Nephron progenitor cell (in vitro differentiated cells): ENCODE measurements at regions not wholly inside any gene's neighbourhood (a gene's known extent, or its start where the extent isn't known, plus 50 kb on each side); places are given as distances from the start of the nearest gene placed in this dataset.

Source experiments
- DNase-seq: peaks from one replicate; pipeline ENCODE4 v3.0.0; 2021
- H3K27ac Mint-ChIP-seq: 2 replicates; pipeline ENCODE4 v1.8.0; 2021; ENCODE audit warnings: mild to moderate bottlenecking, moderate library complexity, mixed read lengths
- H3K27me3 Mint-ChIP-seq: 2 replicates; pipeline ENCODE4 v1.8.0; 2021; ENCODE audit warnings: mild to moderate bottlenecking, low read depth, mixed read lengths; ENCODE audit not compliant: poor library complexity
- H3K36me3 Mint-ChIP-seq: 2 replicates; pipeline ENCODE4 v1.8.0; 2021; ENCODE audit warnings: low read depth, mixed read lengths
- H3K4me1 Mint-ChIP-seq: 2 replicates; pipeline ENCODE4 v1.8.0; 2021; ENCODE audit warnings: mixed read lengths
- H3K4me3 Mint-ChIP-seq: 2 replicates; pipeline ENCODE4 v1.8.0; 2021; ENCODE audit warnings: mild to moderate bottlenecking, moderate library complexity, mixed read lengths
- H3K9me3 Mint-ChIP-seq: 2 replicates; pipeline ENCODE4 v1.8.0; 2021; ENCODE audit warnings: mild to moderate bottlenecking, moderate library complexity, mixed read lengths
- TF ChIP-seq, protein P1 (sequence below): fragments of 200-600 bp; sonication (generic); IDR thresholded peaks from 2 replicates; pipeline ENCODE4 v1.5.0; 2021; ENCODE audit warnings: antibody characterized with exemption

DNA sequence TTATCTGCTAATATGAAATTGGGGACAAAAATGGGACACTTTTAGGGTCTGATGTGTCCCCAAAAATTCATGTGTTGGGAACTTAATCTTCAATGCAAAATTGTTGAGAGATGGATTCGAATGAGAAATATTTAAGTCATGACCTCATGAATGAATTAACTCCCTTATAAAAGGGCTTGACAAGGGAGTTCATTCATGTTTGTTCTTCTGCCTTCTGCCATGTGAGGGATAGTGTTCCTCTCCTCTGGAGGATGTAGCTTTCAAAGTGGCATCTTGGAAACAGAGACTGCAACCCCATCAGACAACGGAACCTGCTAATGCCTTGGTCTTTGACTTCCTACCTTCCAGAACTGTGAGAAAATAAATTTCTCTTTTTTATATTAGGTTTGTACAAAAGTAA lies 89.2 kb upstream of the LINC00305 start:
- H3K27ac Mint-ChIP-seq: no peak overlapping the region
- peaks cover 2% of the 10 kb centered on the region for H3K27me3 Mint-ChIP-seq
- TF ChIP-seq, protein P1, sequence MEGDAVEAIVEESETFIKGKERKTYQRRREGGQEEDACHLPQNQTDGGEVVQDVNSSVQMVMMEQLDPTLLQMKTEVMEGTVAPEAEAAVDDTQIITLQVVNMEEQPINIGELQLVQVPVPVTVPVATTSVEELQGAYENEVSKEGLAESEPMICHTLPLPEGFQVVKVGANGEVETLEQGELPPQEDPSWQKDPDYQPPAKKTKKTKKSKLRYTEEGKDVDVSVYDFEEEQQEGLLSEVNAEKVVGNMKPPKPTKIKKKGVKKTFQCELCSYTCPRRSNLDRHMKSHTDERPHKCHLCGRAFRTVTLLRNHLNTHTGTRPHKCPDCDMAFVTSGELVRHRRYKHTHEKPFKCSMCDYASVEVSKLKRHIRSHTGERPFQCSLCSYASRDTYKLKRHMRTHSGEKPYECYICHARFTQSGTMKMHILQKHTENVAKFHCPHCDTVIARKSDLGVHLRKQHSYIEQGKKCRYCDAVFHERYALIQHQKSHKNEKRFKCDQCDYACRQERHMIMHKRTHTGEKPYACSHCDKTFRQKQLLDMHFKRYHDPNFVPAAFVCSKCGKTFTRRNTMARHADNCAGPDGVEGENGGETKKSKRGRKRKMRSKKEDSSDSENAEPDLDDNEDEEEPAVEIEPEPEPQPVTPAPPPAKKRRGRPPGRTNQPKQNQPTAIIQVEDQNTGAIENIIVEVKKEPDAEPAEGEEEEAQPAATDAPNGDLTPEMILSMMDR: no peak
- no peak overlapping the region for H3K4me3 Mint-ChIP-seq
- peaks cover 14% of the 10 kb centered on the region for H3K4me1 Mint-ChIP-seq
- no peaks in the 10 kb centered on the region for H3K36me3 Mint-ChIP-seq
- H3K9me3 Mint-ChIP-seq: peaks cover 8% of the 10 kb centered on the region
- no peak for DNase-seq

- Mint-ChIP-seq H3K27me3 (peaks cover 5% of the 10 kb centered on the region), H3K36me3 (no peaks in the 10 kb centered on the region), H3K27ac (no peak overlapping the region), H3K4me3 (no peak overlapping the region), H3K4me1 (no peaks in the 10 kb centered on the region), H3K9me3 (peaks cover 43% of the 10 kb centered on the region)
- DNase-seq: no peak
- TF ChIP-seq, protein P1: no peak
These were observed 85.4 kb upstream of the LINC00305 start for GRCh38 chr18:64234321-64234720.

GRCh38 chr18:64233851-64234250 lies 85.0 kb upstream of the LINC00305 start:
- H3K4me1 Mint-ChIP-seq: no peaks in the 10 kb centered on the region
- no peak overlapping the region for H3K27ac Mint-ChIP-seq
- H3K27me3 Mint-ChIP-seq: peaks cover 5% of the 10 kb centered on the region
- H3K9me3 Mint-ChIP-seq: peaks cover 43% of the 10 kb centered on the region
- no peak overlapping the region for H3K4me3 Mint-ChIP-seq
- no peaks in the 10 kb centered on the region for H3K36me3 Mint-ChIP-seq
- TF ChIP-seq, protein P1: no peak
- DNase-seq: no peak

DNA sequence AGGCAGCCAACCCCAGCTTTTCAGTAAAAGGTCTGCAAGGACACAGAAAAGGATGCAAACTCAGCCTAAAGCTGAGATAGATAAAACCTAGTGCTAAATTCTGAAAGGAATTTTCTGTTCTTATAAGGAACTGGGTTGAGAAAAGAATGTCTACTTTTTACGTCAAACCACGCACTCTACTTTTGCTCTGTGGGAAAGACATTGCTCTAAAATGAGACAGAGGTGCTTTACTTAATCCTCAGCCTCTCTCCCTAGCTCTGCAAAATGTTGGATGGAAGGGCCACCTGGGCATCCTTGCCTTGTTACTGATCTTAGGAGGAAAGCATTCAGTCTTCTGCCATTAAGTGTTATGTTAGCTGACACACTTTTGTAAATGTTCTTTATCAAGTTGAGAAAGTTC lies 72.1 kb upstream of the LINC00305 start:
- no peaks in the 10 kb centered on the region for H3K9me3 Mint-ChIP-seq
- no peak overlapping the region for H3K4me3 Mint-ChIP-seq
- H3K27ac Mint-ChIP-seq: no peak overlapping the region
- DNase-seq: no peak
- no peaks in the 10 kb centered on the region for H3K4me1 Mint-ChIP-seq
- H3K36me3 Mint-ChIP-seq: no peaks in the 10 kb centered on the region
- TF ChIP-seq, protein P1: no peak
- H3K27me3 Mint-ChIP-seq: no peaks in the 10 kb centered on the region

DNA sequence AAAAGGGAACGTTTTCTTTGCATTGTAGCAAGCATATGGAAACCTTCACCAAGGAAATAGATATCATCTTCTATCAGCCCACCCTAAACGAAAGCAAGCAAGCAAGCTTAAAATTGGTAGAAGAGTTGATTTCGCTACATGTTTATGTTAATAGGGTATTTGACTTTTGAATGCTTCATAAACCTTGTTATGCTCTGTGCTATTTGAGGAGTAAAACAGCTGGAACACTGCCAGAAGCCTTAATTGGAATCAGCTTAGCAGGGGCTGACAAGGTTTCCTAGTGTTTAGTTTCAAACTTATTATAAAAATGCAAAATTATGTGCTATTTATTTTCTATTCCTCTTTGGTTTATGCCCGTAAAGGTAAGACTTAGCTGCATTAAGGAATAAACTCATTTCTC lies 70.6 kb upstream of the LINC00305 start:
- Mint-ChIP-seq H3K4me1 (no peaks in the 10 kb centered on the region), H3K4me3 (no peak overlapping the region), H3K36me3 (no peaks in the 10 kb centered on the region), H3K27me3 (no peaks in the 10 kb centered on the region), H3K27ac (no peak overlapping the region), H3K9me3 (no peaks in the 10 kb centered on the region)
- TF ChIP-seq, protein P1: no peak
- DNase-seq: no peak

DNA sequence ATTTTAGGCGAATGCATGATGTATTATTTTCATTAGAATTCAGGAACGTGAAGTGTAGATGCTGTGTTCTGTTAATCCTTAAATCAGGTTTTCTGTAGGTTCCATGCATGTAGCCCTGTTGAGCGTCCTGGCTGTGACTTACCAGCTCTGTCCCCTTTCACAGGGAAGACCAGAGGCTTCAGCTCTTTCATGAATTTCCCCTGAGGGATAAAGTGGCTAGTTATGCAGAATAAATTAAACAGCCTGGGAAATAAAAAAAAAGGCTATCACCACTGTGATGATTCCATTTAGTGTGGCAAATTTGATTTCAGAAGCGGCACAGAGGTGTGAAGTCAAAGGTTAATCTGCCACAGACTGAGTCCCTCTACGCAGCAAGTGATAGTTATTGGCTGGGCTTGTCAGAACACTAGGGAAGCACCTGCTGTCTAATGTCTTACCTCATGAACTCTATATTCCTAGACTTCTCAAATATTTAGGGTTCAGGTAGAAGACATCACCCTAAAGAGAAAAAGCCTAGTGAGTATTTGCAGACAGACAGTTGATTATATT lies 61.6 kb upstream of the LINC00305 start:
- no peak for DNase-seq
- TF ChIP-seq, protein P1: no peak
- no peak overlapping the region for H3K27ac Mint-ChIP-seq

More for the DNA sequence above, 61.6 kb upstream of the LINC00305 start:
- no peaks in the 10 kb centered on the region for H3K36me3 Mint-ChIP-seq
- H3K4me3 Mint-ChIP-seq: no peak overlapping the region
- H3K4me1 Mint-ChIP-seq: peaks cover 12% of the 10 kb centered on the region
- H3K9me3 Mint-ChIP-seq: no peaks in the 10 kb centered on the region
- H3K27me3 Mint-ChIP-seq: no peaks in the 10 kb centered on the region
